ENCODE measurements at regions not wholly inside any gene's neighbourhood (a gene's known extent, or its start where the extent isn't known, plus 50 kb on each side); places are given as distances from the start of the nearest gene placed in this dataset.

DNA sequence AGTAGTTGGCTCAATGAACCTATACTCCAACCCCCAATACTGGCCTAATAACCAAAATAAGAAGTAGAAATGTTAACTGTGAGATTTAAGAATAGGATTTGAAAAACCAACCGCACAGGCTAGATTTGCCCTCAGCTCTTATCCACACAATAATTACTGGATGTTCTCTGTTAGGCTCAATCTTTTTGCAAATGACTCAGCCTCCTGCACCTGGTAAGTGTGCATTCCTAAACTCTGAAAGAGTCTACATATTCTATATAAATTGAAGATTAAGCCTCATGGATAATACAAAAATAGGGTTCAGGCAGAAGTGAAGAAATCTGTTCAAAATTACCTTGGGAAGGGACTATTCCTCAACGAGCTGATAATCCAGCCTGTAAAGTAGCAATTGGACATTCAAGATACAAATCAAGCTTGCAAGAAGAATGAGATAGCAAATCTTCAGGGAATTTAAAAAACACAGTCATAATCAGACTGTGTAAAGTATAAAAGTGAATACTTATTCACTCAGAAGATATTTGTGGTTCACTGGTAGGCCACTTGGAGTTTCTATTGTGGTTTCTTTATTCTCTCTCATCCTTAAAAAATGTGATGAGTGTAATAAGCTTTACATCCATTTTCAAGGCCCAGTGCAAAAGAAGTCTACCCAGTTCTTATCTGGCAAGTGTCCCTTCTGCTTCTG, 931.9 kb upstream of the SOX9 start:
- Histone ChIP-seq H3K36me3 (no peaks in the 10 kb centered on the region), H3K4me3 (no peak overlapping the region), H3K9me3 (no peaks in the 10 kb centered on the region), H3K27ac (no peak overlapping the region), H3K4me1 (no peaks in the 10 kb centered on the region), H3K27me3 (no peaks in the 10 kb centered on the region)
- TF ChIP-seq, protein P1, sequence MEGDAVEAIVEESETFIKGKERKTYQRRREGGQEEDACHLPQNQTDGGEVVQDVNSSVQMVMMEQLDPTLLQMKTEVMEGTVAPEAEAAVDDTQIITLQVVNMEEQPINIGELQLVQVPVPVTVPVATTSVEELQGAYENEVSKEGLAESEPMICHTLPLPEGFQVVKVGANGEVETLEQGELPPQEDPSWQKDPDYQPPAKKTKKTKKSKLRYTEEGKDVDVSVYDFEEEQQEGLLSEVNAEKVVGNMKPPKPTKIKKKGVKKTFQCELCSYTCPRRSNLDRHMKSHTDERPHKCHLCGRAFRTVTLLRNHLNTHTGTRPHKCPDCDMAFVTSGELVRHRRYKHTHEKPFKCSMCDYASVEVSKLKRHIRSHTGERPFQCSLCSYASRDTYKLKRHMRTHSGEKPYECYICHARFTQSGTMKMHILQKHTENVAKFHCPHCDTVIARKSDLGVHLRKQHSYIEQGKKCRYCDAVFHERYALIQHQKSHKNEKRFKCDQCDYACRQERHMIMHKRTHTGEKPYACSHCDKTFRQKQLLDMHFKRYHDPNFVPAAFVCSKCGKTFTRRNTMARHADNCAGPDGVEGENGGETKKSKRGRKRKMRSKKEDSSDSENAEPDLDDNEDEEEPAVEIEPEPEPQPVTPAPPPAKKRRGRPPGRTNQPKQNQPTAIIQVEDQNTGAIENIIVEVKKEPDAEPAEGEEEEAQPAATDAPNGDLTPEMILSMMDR (IDR thresholded peaks at IDR 0.05): no peak
- no peak for DNase-seq (ENCODE audit: low spot score)

DNA sequence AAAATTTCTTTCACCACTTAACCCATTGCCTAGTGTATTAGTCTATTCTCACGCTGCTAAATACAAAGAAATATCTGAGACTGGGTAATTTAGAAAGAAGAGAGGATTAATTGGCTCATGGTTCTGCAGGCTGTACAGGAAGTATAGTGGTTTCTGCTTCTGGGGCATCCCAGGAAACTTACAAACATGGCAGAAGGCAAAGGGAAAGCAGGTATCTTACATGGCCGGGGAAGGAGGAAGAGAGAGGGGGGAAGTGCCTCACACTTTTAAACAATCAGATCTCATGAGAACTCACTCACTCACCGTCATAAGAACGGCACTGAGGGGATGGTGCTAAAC, 931.4 kb upstream of the SOX9 start:
- Histone ChIP-seq H3K4me1 (no peaks in the 10 kb centered on the region), H3K27ac (no peak overlapping the region), H3K36me3 (no peaks in the 10 kb centered on the region), H3K27me3 (no peaks in the 10 kb centered on the region), H3K9me3 (no peaks in the 10 kb centered on the region), H3K4me3 (no peak overlapping the region)
- TF ChIP-seq, protein P1 (IDR thresholded peaks at IDR 0.05): no peak
- no peak for DNase-seq (ENCODE audit: low spot score)

DNA sequence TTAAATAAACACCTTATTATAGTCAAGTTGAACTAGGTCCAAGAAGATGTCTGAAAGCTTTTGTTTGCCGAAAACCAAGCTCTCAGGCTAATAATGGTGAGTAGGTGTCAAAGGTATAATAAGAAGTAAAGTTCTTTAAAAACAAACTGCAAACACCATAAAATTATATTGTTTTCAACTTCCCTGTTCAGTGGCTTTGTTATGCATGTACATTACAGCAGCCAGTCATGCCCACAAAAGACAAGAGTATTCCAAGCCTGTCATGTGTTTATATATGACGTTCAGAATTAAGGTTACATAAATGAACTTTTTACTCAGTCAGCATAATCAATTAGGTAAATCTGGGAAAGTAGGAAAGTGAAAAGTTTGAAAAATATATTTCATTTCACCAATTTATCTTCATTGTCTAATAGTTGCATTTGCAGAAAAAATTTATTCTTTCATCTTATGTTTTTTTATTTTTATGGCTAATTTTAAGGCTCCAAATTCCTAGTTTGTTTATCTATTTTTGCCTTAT, 928.7 kb upstream of the SOX9 start:
- Histone ChIP-seq H3K9me3 (no peaks in the 10 kb centered on the region), H3K36me3 (no peaks in the 10 kb centered on the region), H3K4me3 (no peak overlapping the region), H3K27me3 (no peaks in the 10 kb centered on the region), H3K27ac (no peak overlapping the region), H3K4me1 (no peaks in the 10 kb centered on the region)
- TF ChIP-seq, protein P1 (IDR thresholded peaks at IDR 0.05): no peak
- no peak for DNase-seq (ENCODE audit: low spot score)

DNA sequence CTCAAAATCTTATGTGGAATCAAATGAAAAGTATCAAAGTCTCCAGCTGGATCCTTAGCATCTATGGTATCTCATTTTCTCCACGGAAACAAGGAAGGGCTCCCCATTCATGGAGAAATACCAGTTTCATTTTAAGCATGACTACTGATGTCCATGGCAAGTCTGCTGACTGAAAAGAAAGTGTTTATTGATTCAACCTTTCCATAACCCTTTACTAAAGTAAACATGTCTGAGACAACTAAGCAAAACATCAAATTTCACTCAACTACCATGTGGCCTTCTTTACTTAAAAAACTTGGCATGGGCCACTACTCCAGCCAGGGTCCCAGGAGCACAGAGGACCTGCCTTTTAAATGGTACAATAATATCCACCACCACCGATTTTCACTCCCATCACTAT, 928.0 kb upstream of the SOX9 start:
- no peaks in the 10 kb centered on the region for H3K36me3 ChIP-seq
- no peaks in the 10 kb centered on the region for H3K4me1 ChIP-seq
- TF ChIP-seq, protein P1 (IDR thresholded peaks at IDR 0.05): no peak
- no peak for DNase-seq (ENCODE audit: low spot score)
- no peaks in the 10 kb centered on the region for H3K9me3 ChIP-seq
- no peaks in the 10 kb centered on the region for H3K27me3 ChIP-seq
- no peak overlapping the region for H3K27ac ChIP-seq
- H3K4me3 ChIP-seq: no peak overlapping the region

DNA sequence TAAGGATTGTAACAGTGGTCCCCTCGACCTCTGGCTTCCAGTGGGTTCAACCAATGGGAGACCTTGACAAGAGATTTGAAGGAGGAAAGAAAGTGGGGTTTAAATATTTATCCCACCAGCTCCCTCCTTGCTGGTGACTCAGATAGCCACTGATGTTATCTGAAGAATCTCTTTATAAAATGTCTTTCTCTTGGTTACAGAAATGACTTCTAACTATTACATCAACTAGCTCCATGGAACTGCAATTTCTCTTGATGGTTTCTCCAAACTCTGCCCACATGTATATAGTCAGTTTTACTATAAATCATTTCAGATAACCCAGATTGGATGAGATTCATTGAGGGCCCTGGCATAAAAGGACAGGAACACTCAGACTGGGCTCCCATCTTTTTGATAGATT, 920.2 kb upstream of the SOX9 start:
- Histone ChIP-seq H3K9me3 (no peaks in the 10 kb centered on the region), H3K4me1 (no peaks in the 10 kb centered on the region), H3K4me3 (no peak overlapping the region), H3K36me3 (no peaks in the 10 kb centered on the region), H3K27ac (no peak overlapping the region), H3K27me3 (no peaks in the 10 kb centered on the region)
- TF ChIP-seq, protein P1 (IDR thresholded peaks at IDR 0.05): no peak
- no peak for DNase-seq (ENCODE audit: low spot score)

DNA sequence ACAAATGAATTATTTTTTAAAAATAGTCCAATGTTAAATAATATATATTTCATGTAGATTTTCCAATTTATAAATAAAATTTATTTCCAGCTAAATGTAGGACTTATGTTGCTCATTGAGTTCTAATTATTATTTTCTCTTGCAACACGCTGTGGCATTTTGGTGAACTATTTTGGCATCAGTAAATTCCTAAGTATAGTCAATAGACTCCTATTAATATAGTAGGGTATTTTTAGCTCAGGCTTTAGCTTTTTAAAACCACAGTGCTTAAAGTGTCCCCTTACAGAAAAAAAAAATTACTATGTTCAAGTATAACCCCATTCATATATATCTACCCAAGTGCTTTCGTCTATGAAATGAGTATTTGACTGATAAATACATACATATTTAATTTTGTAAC, 919.2 kb upstream of the SOX9 start:
- Histone ChIP-seq H3K4me1 (no peaks in the 10 kb centered on the region), H3K4me3 (no peak overlapping the region), H3K9me3 (no peaks in the 10 kb centered on the region), H3K27ac (no peak overlapping the region), H3K27me3 (no peaks in the 10 kb centered on the region), H3K36me3 (no peaks in the 10 kb centered on the region)
- TF ChIP-seq, protein P1 (IDR thresholded peaks at IDR 0.05): no peak
- DNase-seq (ENCODE audit: low spot score): no peak
